ENCODE measurements at regions not wholly inside any gene's neighbourhood (a gene's known extent, or its start where the extent isn't known, plus 50 kb on each side); places are given as distances from the start of the nearest gene placed in this dataset.
A peak's percentile ranks its signal among the peaks of the same experiment; 100 is the strongest.

DNA sequence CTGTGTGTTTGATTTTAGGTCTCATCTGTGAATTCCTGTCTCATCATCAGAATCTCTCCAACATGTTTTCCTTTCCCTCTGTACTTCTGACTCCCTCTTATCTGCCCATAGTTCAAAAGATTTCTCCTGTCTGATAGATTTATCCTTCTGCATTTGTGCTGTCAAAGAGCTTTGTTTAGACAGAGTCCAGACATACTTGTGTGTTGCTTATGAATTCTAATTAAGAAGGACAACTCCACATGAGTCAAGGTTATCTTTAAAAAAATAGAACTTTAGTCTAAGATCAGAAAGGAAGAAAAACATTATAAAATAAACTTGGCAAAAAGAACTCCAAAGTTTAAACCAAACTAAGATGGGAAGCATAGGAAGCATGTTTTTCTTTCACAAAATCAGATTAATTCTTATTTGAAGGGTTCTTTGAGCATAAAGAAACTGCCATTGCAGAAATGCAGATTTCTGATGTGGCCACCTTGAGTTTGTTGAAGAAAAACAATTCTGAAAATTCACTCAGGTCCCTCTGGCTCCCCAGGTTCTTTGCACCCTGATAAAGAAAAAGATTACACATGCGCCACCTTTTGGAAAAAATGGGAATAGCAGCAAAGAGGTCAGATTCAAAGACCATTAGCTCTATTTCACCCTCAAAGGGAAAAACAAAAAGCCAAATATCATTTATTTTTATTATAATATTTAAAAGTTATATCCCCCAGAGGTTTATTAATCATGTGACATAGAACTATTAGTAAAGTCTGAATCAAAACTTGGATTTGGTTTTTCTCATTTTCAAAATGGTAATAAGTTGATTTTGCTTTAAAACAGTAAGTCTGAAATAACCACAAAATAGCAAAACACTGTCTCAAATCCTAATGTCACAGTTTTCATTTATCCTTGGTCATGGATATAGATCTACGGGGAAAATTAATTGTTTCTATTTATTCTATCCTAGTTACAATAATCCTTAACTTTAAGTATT lies 143.7 kb upstream of the DCN start:
- DNase-seq: peak; percentile 9

DNA sequence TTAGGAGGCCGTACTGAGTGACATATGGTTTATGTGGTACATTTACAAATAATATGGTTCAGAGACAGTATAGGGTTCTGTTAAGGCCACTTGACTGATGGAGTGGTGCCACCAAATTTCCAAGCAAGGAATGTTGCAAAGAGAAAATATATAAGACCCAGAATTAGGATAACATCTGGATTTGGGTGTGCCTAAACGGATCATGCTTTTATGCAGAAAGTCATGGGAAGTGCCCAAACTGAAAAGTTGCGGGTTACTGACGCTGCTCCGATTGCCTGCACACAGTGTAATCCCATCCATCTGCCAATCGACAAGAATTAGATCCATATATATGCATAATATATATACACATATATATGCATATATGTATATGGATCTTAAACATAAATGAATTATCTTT lies 138.4 kb upstream of the DCN start:
- DNase-seq: no peak

DNA sequence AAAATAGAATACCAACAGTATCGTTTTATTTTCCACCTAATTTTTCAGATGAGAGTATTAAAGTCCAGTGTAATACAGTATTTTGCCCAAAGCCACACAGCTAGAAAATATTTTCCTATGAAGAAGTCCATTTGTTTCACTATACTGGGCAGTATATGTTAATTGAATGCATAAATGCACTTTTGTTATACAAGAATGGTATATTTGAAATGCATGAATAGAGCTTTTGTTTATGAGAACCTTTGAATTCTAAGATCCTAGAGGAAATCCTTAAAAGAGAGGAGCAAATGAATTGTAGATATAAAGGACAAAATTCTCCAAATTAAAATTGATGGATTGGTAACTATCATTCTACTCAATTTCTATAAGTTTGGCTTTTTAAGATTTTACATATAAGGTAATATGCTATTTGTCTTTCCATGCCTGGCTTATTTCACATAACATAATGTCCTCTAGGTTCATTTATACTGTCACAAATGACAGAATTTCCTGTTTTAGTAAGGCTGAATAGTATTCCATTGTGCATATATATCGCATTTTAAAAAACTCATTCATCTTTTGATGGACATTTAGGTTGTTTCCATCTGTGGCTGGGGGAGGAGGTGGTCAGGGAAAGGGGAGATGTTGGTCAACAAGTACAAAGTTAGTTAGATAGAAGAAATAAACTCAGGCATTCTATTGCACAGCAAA lies 136.6 kb upstream of the DCN start:
- DNase-seq: no peak

DNA sequence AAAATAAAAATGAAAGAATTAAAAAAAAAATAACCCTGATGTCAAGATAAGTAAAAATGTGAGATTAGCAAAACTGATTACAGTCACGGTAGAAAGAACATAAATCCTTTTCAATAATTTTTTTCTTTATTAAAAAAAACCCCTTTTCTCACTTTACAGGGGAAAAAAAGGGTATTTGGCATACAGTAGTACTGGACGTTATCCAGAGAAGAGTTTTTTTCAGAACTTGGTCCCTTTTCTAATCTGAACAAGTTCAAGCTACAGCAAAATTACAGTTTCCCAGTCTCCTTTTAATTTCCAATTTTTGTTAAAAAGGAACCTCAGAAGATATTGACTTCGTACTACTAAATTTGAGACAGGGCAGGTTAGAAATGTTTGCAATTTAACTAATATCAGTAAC lies 134.7 kb upstream of the DCN start:
- DNase-seq: no peak

DNA sequence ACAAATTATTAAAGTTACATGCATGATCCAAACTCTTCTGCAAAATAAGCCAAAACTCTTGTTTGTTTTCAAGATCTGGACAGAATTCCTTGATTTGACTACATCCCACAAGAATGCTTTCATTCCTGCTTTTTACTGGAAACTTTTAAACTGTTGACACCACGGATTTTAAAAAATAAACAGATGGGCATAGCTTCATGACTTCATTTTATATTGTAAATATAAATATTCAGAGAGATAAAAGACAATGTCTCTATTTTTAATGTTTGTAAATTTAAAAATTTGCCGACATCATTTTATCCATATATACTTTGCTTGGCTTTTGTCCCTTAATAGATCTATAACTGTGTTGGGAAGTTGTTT lies 134.3 kb upstream of the DCN start:
- no peak for DNase-seq

DNA sequence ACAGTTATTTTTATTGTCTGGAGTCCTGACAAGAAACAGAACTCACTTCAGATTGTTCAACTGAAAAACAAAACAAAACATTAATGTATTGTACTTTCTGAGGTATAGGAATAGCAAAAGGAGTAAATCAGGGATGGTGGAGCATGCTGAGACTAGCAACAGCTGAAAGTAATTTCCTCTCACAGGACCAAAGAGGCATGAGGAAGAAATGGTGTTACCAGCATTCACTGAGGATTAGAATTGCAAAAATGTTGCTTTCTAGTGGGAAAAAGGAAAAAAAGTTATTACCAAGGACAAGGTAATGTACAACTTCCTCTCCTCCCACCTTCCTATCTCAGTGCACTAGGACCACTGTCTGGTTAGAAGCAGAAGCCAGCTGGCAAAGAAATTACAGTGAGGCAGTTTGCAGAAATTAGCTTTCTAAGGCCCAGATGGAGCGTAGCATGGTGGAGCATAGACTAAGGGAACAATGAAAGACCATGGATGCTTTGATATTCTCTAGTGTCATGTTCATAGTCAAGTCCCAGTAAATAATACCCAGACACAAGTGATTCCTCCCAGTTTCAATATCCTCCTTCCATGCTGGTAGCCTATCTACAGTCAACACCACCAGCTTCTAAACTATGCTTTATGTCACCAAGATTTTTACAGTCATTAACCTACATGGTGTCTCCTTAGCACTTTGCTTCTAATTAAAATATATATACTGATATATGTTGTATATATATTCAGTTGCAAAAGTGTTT lies 133.7 kb upstream of the DCN start:
- no peak for DNase-seq

DNA sequence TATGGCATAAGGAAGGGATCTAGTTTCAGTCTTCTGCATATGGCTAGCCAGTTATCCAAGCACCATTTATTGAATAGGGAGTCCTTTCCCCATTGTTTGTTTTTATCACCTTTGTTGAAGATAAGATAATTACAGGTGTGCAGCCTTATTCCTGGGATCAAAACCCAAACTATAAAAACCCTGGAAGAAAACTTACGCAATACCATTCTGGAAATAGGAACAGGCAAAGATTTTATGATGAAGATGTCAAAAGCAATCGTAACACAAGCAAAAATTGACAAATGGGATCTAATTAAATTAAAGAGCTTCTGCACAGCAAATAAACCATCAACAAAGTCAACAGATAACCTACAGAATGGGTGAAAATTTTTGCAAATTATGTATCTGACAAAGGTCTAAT lies 128.5 kb upstream of the DCN start:
- DNase-seq: no peak

DNA sequence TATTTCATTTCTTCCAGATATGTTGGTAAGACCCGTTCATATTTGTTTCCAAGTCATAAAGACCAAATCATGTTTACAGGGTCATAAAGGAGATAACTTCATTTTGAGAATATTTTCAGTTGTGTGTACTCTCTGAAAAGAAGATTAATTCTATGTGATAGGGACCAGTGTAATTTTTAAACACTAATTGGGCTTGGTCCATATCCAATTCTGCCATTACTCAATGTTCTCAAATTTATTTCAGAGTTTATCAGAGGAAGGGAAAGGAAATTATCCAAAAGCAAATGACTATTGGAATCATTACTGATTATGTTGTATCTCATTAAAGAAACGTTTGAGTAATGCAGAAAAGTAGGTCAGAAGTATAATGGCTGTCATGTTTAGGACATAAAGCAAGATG lies 126.8 kb upstream of the DCN start:
- no peak for DNase-seq

DNA sequence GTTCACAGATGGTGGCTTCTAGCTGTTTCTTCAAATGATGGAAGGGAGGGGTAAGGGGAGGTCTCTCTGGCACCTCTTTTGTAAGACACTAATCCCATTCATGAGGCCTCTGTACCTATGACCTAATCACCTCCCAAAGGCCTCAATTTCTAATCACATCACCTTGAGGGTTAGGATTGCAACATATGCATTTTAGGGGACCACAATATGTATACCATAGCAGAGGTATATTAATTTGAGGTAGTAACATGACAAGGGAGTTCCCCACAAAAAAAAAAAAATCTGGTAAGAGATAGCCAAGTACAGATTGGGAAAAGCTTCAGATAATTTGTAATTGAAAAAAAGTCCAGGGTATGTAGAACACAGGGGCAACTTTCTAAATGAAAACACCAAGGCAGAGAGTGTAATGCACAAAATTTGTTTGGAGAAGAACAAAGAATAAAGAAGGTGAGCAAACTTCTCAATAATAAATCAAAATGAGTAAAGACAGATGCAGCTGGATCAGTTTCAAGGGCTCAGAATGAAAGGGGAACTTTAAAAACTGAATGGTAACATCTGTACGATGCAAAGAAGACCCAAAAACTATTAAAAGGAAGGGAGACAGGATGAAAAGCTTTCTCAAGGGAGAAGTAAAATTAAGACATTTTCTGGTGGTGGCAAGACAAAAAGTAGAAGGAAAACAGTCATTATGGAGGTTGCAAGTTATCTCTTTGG lies 125.5 kb upstream of the DCN start:
- DNase-seq: no peak

DNA sequence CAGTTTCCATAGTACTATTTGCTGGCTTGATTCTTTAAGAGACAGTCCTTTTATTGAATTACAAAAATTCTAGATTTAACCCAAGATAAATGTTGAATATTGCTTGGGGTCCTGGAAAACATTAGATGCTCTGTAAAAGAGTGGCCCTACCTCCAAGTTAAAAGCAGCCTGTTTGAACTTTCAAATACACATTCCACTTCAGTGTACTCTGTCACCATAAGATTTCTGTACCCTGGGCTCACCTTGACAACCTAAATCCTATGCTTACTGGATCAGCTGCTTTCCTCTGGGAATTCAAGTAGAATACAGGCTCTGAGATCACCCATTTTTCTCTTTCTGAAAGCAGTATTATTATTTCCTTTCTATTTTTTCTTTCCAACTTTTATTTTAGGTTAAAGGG lies 107.7 kb upstream of the DCN start:
- DNase-seq: no peak

DNA sequence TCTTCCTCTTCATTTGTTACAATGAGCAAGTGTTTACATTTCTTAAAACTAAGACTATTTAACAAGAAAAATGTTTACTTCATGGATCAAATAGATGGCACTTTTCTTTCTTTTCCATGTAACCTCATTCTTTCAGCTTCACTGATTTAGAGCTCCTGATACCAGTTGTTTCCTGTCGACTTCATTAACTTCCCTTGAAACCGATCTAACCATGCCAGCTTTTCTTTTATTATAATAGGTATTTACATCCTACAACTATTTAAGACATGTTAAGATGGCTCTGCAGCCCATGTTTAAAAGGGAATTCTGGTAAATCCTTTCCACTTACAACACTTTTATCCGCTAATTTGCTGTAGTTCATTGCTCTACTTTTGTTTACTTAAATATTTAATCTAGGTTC lies 107.3 kb upstream of the DCN start:
- no peak for DNase-seq

DNA sequence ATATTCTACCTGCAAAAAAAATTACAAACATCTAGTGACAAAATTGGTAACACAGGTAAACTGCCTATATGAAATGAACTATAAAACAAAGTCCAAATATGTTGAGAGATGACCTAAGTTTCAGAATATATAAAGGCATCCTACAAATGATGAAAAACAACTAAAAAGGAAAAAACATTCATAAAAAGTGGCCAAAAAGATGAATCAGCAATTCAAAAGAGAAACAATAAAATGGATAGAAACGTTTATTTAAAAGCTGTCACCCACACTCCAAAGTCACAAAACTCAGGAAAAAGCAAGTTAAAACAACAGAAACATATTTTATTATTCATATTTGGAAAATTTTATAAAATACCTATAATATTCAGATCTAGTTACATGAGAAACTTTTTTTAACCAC lies 106.5 kb upstream of the DCN start:
- no peak for DNase-seq

DNA sequence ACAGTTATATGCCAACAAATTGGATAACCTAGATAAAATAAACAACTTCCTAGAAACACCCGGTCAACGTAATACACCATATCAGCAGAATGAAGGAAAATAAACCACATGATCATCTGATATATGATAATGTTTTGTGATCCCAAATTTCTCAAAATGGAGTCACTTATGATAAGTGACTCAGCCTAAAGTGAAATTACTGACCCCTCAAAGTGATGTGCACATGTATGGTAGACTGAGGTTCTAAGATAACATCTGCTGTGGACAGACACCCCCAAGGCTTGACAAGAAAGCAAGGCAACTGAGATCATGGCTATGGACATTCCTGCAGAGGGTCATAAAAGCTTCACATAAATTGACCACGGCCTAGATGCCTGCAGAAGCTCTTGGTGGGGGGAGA lies 105.1 kb upstream of the DCN start:
- DNase-seq: no peak

DNA sequence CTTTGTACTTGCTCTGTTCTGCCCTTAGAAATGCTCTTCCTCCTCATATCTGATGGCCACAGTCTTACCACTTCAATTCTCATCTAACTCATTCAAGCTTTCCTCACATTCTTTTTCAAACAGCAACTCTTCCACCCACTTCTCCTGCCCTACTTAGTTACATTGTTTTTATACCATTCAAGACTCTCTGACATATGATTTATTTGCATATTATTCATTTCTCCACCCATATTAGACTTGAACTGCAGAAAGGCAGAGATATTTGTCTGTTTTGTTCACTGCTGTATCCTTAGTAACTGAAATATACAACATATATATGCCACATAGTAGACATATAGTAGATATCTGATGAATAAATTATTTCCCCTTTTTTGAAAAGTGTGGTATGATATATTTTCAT lies 95.5 kb upstream of the DCN start:
- DNase-seq: no peak

DNA sequence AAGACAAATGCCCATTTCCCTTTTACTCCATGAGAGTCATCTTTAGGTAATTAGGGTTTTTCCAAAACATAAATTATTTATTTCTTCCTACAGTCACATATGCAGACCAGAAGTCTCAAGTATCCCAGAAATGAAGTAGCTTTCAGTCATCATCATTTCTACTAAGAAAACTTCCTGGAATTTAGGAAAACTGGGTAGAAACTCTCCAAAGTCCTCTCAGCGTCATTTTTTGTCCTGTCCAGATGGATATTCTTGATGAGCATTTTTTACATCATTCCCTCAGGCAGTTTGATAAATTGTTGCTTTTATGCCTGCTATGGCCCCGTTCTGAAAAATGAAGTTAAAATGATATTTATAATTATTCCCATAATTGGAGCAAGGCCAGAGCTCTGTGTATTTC lies 93.9 kb upstream of the DCN start:
- DNase-seq: no peak

DNA sequence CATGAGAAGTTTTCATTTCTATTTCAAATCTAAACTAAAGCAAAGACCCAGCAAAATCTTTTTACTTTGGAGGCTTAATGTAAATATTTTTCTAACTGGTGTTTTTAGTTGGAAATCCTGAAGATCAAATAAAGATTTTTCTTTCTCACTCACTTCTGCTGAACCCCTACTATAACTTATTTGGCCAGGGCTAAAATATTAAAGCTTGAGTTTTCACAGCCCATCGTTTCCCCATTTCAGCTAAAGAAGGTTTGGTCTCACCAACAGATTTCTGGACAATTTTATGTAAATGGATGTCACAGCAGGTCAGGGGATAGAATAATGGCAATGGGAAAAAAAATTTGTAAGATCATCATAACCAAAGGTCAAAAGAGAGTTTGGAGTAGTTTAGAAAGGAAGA lies 92.7 kb upstream of the DCN start:
- DNase-seq: no peak

DNA sequence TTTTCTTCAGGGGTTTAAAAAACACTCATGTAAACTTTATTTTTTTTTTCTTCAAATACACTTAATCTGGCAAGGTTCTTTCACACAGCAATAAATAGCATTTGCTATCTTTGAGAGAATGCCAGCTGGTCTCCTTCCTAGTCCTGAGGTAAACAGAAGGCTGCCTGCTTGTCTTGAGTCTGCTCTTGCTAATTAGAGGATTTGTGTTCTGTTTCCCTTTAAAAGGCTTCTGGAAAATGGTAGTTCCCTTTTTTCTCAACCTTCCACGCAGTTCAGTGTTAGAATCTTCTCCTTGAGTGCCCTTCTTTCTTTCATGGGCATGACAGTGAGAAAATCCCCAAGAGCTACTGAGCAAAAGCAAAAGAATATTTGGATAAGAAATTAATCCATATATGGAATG lies 92.3 kb upstream of the DCN start:
- DNase-seq: no peak

DNA sequence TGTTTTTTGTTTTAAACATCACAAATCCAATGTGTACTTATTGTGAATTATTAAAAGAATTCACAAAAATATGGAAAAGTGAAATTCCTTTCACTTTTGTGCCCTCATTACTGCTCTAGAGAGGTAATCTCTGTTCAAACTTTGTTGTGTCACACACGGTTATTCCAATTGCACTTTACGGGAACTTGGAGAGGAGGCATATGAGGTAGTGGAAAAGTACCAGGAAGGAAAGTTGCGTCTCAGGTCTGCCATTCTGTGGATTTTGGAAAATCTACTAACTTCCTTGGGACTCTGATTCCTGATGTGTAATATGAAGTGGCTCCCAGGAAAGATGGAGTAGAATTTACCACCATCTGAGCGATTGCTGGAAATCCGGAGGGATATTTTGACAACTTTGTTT lies 90.9 kb upstream of the DCN start:
- DNase-seq: no peak

DNA sequence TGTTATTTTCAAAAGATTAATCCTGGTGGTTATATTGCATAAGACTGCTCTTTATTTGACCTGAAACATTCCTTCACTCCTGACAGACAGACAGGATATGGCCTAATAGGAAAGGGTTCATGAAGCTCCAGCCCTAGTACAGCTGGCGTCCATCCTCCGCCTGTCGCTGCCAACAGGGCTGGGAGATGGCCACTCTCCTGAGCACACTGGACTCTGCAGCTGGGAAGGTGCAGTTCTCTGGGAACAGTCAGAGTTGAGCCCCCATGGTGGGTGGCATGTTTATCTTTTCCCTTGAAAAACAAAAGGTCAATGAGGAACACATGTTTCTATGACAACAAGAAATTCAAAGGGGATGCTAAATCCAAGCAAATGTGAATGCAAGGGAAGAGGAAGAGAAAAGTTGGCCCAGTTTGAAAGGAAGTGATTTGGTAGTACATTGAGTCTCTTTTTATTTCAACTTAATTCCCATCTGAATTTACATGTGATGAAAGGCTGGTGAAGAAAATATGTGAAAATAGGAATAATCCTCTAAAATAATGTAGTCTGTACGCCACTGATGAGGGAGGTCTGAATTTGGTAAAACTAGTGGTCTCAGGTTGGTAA lies 89.9 kb upstream of the DCN start:
- DNase-seq: no peak

DNA sequence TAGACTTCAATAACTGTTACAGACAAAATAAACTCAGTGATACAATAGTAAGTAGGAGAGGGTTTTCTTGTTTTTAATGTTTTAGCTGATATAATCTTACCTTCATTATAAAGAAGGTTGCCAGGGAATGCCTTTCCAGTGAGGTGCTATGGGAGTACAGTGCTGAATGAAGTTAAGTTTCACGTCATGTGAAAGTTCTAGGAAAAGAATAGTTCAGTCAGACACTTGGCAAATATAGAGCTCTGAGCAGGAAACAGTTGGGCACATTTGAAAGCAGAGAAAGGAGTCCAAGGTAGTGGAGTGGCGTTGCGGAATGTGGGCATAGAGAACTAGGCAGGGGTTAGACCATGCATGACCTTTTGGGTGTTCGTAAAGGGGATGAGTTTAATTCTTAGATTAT lies 88.6 kb upstream of the DCN start:
- no peak for DNase-seq

DNA sequence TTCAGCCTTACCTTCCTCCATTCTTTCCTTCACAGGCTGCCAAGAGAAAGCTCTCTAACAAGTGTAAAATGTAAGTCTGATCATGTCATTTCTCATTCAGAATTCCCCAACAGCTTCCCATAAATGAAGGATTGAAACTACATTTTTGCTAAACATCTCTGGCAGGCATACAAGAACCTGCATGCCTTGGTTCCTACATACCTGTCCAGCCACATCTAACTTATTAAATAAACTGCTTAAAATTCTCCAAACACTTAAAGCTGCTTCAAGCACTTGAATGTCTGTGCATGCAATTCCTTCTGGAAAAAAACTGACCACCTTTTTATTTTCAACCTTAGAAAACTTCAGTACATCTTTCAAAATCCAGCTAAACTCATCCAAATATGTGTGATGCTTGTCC lies 84.4 kb upstream of the DCN start:
- no peak for DNase-seq

DNA sequence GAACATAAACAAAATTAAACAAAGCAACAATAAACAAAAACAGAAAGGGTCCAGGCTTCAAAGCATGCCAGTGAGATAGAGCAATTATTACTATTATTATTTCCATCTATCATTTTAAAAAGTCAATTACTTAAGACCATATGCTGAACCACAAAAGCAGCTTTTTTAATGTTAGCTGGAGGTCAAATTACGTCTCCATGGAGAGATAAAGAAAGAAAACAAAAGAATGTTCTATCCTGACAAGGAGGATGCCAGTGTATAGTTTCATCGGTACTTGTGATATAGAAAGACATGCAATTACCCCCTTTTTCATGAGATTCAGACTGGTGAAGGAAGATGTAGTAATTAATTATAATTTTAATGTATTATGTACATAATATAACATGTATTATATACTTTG lies 81.6 kb upstream of the DCN start:
- DNase-seq: no peak
